ENCODE measurements at regions not wholly inside any gene's neighbourhood (a gene's known extent, or its start where the extent isn't known, plus 50 kb on each side); places are given as distances from the start of the nearest gene placed in this dataset.
"Not testable (repeated sequence)": the region's sequence is repeated elsewhere in the genome, so short reads cannot be mapped to it uniquely, and the experiment has no call there.

DNA sequence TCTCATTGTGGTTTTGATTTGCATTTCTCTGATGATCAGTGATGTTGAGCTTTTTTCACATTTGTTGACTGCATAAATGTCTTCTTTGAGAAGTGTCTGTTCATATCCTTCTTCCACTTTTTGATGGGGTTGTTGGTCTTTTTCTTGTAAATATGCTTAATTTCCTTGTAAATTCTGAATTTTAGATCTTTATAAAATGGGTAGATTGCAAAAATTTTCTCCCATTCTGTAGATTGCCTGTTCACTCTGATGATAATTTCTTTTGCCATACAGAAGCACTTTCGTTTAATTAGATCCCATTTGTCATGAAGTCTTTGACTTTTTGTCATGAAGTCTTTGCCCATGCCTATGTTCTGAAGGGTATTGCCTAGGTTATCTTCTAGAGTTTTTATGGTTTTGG, 817.5 kb downstream of the STPG2 start:
- TF ChIP-seq CTCF (IDR thresholded peaks at IDR 0.05; ENCODE audit: low read length); EZH2 (IDR thresholded peaks at IDR 0.05; ENCODE audit: borderline replicate concordance, low read length): not testable (repeated sequence)
